GM13976 (cell line): ENCODE measurements at regions not wholly inside any gene's neighbourhood (a gene's known extent, or its start where the extent isn't known, plus 50 kb on each side); places are given as distances from the start of the nearest gene placed in this dataset.

Experiments used
- DNase-seq: peaks from one replicate; pipeline ENCODE4 v3.0.0; 2012; ENCODE audit warnings: low spot score
- CTCF ChIP-seq: IDR thresholded peaks from 2 replicates; pipeline ENCODE4 v1.5.1; 2012; ENCODE audit warnings: borderline replicate concordance, mild to moderate bottlenecking; ENCODE audit not compliant: insufficient read depth; ENCODE audit errors: extremely low read depth, missing control alignments, control extremely low read depth
- in situ Hi-C: fragments of 300-500 bp; cut with MboI; formaldehyde crosslinking; loops from one replicate; pipeline ENCODE4 v1.12.0; 2022; ENCODE audit warnings: low sequenced_read_pairs, mixed read lengths, inconsistent platforms; ENCODE audit not compliant: unreplicated experiment

- TF ChIP-seq CTCF = no peak
- no peak for DNase-seq
- in situ Hi-C loops = no loop called here
Observed at GRCh38 chr3:99458013-99458412, 180.4 kb upstream of the COL8A1 start.

GRCh38 chr3:99442599-99442998 lies 195.8 kb upstream of the COL8A1 start:
- no peak for TF ChIP-seq CTCF
- no peak for DNase-seq
- in situ Hi-C loops = no loop called here

- no peak for TF ChIP-seq CTCF
- DNase-seq = no peak
- in situ Hi-C loops = no loop called here
Observed at GRCh38 chr3:99439892-99440291, 198.5 kb upstream of the COL8A1 start.

- in situ Hi-C loops = no loop called here
- TF ChIP-seq CTCF = no peak
- no peak for DNase-seq
Observed at GRCh38 chr3:99434190-99434589, 204.2 kb upstream of the COL8A1 start.

- no peak for TF ChIP-seq CTCF
- no peak for DNase-seq
- in situ Hi-C loops = no loop called here
Observed at GRCh38 chr3:99430348-99431134, 207.9 kb upstream of the COL8A1 start.

GRCh38 chr3:99429502-99429901 lies 208.9 kb upstream of the COL8A1 start:
- no peak for DNase-seq
- no peak for TF ChIP-seq CTCF
- in situ Hi-C loops = no loop called here
